ENCODE measurements at regions not wholly inside any gene's neighbourhood (a gene's known extent, or its start where the extent isn't known, plus 50 kb on each side); places are given as distances from the start of the nearest gene placed in this dataset.
"Not testable (repeated sequence)": the region's sequence is repeated elsewhere in the genome, so short reads cannot be mapped to it uniquely, and the experiment has no call there.

DNA sequence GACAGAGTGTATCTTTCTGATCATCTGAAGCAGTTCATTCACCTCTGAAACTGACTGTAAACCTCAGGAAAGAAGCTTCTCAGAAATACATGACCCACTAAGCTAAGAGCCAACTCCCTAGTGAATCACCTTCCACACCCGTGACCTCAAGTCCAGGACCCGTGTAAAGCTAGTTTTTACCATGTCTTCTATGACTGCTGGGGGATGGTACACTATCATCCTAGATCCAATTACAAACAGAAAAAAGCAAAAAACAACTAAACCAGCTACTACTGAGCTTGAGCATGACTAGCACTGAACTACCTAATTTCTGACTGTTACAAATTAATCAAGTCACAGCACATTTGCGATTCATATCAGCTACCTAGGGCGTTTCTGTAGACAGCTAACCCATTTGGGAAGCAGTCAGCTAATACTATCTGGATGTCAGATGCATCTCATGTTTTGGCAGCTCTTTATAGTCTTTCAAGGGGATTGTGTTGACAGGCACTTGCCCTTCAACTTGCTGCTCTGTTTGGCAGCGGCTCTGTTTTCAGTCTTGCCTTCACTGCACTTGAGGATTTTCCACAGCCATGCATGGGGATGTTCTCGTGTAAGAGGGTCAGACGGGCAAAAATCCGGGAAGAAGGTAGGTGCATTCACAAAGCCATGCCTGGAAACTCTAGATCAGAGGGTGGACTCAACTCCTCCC, 350.3 kb downstream of the ANAPC1 start:
- DNase-seq (ENCODE audit: low spot score), result not testable (repeated sequence)

DNA sequence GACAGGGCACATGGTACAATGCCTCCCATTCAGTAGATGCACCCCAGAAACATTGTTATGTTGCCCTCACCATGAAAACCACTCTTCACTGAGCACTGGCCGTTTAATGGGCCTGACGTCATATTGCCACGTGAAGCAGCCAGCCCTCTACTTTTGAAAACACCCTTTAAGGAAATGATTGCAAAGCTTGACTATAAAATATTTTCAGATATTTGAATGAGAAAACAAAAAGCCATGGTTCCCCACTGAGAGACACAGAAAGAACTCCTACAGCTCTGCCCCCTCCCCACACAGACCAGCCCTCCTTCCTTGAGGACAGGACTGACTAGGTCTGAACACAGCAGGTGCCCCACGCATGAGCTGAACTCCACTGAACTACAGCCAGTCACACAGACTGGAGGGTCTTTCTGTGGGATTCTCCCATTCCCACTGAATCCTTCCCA, 349.1 kb downstream of the ANAPC1 start:
- DNase-seq (ENCODE audit: low spot score), result no peak

GRCh38 chr2:111535404-111535803, 348.6 kb downstream of the ANAPC1 start:
- DNase-seq (ENCODE audit: low spot score), result no peak

- no peak for DNase-seq (ENCODE audit: low spot score)
Observed at GRCh38 chr2:111537078-111537655, 346.8 kb downstream of the ANAPC1 start.

- not testable (repeated sequence) for DNase-seq (ENCODE audit: low spot score)
Observed at GRCh38 chr2:111539991-111540390, 344.0 kb downstream of the ANAPC1 start.

DNA sequence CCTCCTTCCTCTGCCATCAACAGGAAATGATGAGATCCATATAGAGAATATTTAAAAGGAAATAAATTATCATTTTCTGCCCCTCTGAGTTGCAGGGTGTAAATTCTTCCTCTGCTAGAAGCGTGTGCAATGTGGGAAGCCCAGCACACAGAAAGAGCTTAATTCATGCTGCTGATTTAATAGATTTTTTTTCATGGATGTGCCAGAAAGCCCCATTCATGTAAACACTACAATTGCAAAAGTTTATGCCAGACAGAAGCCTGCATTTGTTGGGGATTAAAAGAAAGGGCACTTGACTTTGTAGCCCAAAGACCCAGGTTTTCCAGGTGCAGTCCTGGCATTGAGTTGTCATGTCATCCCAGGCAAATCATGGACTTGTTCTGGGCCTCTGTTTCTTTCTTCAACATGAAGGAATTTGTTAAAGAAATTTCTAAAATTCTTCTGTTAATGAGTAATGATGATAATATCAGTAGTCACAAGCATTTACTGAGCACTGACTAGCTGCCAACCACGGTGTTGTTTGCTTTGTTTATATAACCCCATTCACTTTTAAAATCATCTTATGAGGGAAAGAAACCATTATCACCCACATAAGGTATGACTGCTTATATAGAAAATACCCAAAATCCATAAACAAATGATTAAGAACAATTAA, 341.7 kb downstream of the ANAPC1 start:
- DNase-seq (ENCODE audit: low spot score), result not testable (repeated sequence)

DNA sequence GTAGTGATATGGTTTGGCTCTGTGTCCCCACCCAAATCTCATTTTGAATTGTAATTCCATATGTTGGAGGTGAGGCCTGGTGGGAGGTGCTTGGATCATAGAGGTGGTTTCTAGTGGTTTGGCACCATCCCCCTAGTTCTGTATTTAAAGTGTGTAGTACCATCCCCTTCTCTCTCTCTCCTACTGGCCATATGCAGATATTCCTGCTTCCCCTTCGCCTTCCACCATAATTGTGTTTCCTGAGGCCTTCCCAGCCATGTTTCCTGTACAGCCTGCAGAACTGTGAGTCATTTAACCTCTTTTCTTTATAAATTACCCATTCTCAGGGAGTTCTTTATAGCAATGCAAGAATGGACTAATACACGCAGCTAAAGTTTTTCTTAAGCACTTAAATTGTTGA, 340.0 kb downstream of the ANAPC1 start:
- not testable (repeated sequence) for DNase-seq (ENCODE audit: low spot score)

DNA sequence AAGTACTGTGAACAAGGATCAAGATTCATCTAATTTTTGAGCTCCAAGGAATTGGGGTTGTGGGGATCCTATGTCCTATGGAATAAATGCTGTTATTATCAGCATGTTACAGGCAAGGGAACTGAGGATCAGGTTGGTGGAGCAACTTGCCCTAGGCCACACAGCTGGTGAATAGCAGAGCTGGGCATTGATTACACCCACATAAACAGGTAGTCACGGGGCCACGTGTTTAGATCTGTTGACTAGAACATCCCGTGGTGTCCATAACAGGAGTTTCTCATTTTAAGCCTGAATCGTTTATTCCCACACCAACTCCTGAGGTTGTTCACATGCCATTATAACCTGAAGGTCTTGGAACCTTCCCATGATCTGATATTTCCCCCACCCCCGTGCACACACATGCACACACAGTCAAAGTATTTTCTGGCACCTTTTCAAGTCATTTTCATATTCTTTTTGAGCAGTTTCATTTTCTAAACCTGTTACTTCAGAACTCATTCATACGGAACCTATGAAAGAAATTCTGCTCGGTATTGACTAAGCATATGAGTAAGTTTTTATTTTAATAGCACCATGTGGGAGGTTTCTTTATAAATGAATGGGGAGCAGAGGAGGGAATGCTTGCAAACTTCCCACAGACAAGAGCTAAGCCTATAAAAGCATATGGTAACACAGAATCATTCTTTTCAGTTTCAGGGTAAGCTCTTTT, 338.1 kb downstream of the ANAPC1 start:
- DNase-seq (ENCODE audit: low spot score), result not testable (repeated sequence)

DNA sequence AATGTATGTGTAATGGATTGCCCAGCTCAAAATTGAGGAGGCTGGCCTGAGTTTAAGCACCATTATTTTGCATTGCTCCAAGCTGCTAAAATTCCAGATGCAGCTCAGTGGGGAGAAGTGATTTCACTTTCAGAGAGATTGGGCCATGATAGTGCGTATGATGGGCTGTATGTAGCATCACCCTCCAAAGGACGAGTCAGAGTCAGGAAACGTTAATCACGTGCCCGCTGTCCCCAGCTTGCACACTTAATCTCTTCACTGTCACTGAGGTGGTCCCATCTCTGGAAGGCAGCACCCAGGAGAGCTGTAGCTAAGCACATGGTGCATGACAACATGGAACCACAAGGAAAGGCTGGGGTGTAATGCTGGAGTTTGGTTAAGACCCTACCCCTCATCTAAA, 337.4 kb downstream of the ANAPC1 start:
- DNase-seq (ENCODE audit: low spot score), result not testable (repeated sequence)

DNA sequence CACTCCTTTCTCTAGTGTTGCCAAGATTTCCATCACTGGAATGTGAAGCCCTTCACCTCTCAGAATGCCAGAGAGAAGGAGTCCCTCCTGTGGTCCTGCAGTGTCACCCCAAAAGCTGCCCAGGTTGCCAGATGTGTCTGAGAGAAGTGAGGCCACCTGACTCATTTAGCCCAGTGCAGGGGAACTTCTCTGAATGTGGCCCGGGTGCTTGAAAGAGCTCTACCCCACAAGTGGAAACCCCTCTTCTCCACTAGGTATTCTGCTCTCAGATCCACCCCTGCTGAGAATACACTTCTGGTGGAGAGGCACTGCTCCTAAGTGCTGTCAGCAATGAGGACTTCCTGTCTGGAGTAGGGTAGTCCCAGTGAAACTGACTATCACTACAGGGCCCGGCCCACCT, 334.8 kb downstream of the ANAPC1 start:
- DNase-seq (ENCODE audit: low spot score), result not testable (repeated sequence)

- DNase-seq (ENCODE audit: low spot score), result not testable (repeated sequence)
Observed at GRCh38 chr2:111551428-111551827, 332.6 kb downstream of the ANAPC1 start.

DNA sequence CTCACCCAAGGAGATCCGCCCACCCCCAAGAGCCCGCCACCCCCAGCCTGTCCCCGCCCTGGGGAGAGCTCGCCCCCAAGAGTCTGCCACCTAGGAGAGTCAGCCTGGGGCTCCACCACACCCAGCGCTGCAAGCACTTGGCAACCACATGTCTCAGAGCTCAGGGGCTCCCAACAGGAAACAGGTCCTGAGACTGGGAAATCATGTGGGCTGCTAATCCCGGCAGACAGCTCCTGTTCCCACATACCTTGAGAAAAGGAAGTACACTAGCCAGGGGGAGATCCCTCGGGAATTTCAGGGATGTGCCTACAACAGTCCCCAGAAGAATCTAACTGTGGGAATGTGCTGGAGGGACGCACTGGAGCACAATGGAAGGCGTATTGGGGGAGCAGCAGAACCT, 331.4 kb downstream of the ANAPC1 start:
- DNase-seq (ENCODE audit: low spot score), result not testable (repeated sequence)

DNA sequence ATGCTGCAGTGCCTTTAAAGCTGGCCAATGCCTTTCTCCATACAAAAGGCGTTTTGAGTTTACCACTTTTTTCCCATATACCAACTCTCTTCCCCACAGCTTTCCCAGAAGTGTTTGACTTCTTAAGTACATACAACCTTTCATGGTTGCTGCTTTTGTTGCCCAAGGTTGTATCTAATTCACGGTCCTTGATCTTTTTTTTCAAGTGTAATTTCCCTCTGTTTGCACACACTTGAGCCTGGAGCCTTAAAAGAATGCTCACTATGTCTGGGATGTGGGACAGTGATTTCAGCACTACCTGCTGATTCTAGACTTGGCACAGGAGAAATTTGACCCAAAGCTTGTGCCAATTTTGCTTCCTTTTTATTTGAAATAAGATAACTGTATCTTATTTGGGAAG, 324.7 kb downstream of the ANAPC1 start:
- not testable (repeated sequence) for DNase-seq (ENCODE audit: low spot score)

- not testable (repeated sequence) for DNase-seq (ENCODE audit: low spot score)
Observed at GRCh38 chr2:111559814-111560213, 324.2 kb downstream of the ANAPC1 start.

DNA sequence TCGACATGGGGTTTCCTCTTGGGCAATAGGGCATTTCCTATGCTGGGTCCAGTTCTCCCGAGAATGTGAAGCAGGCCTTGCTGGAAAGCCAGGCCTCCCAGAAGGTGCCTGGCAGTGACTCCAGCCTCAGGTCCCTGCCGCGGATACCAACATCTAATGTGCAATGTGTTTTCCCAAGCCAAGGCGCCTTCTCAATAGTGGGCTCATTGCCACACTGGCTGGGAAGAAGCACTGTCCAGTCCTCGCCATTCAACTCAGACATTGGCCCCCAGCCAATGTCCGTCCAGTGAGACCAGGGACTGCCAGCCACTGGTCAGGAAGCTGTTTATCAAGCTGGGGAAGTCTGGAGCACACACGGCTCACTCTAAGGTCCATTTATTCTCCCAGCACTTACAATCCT, 317.9 kb downstream of the ANAPC1 start:
- not testable (repeated sequence) for DNase-seq (ENCODE audit: low spot score)

DNA sequence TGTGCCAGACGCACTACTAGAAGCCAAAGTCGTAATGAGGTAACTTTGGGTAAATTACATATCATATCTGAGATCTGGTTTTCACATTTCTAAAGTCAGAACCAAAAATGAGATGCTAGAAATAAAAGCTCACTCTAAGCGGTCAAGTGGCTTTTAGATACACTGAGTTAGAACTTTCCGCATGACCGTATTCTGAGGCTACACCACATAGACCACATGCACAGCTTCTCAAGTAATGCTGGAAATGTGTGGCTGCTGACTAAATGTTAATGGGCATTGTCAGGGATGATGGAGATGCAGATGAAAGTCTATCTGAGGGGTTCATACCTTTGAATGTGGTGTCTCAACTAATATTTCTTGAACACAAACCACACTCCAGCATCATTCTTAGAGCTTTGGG, 316.8 kb downstream of the ANAPC1 start:
- DNase-seq (ENCODE audit: low spot score), result not testable (repeated sequence)

GRCh38 chr2:111569356-111570199, 314.4 kb downstream of the ANAPC1 start:
- DNase-seq (ENCODE audit: low spot score), result not testable (repeated sequence)

DNA sequence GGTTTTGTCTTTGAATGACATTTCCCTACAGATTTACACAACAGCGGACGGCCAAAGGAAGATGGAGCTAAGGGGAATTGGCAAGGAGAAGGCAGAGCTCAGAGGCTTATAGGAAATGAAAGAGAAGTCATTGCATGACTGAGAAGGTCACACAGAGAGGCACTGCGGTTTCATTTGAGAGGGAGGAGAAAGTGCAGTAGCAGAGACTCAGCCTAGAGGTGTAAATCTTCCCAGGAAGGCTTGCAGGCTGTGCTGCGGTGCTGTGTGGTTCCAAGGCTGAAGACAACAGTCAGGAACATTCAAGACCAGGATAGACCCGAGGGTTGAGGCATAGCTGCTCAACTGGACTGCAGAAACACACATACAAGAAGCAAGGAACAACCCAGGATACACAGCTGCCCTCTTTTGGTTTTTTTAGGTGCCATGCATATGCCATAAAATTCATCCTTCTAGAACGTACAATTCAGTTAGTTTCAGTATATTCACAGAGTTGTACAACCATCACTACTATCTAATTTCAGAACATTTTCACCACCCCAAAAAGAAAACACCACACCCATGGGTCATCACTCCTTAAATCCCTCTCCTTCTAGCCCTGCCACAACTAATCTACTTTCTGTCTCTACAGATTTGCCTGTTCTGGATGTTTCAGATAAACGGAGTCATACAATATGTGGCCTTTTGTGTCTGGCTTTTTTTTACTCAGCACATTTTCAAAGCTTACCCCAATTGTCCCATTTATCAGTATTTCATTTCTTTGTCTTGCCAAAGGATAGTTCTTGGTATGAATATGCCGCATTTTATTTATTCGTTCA, 313.5 kb downstream of the ANAPC1 start:
- DNase-seq (ENCODE audit: low spot score), result not testable (repeated sequence)

GRCh38 chr2:111574803-111575202, 309.2 kb downstream of the ANAPC1 start:
- DNase-seq (ENCODE audit: low spot score), result not testable (repeated sequence)

- not testable (repeated sequence) for DNase-seq (ENCODE audit: low spot score)
Observed at GRCh38 chr2:111577154-111577885, 306.7 kb downstream of the ANAPC1 start.
